Breast epithelium (tissue), 3 donors: ENCODE measurements at regions not wholly inside any gene's neighbourhood (a gene's known extent, or its start where the extent isn't known, plus 50 kb on each side); places are given as distances from the start of the nearest gene placed in this dataset.
"Not testable (repeated sequence)": the region's sequence is repeated elsewhere in the genome, so short reads cannot be mapped to it uniquely, and the experiment has no call there.

ENCODE experiments used
- POLR2A ChIP-seq: fragments of 450-650 bp; IDR thresholded peaks from one replicate; pipeline ENCODE4 v1.6.1; 2016; ENCODE audit warnings: antibody characterized with exemption, mild to moderate bottlenecking, moderate library complexity
- POLR2AphosphoS5 ChIP-seq, 3 donors: sonication (generic); formaldehyde crosslinking; IDR thresholded peaks; one replicate each; pipeline ENCODE4 v1.6.1; 2017; ENCODE audit warnings: antibody characterized with exemption in 3 of 3
- TF ChIP-seq, protein P1 (sequence below), 3 donors: fragments of 450-650 bp; IDR thresholded peaks; one replicate each; pipeline ENCODE4 v1.5.1; 2016 to 2017; ENCODE audit warnings: antibody characterized with exemption in 3 of 3, mild to moderate bottlenecking in 3 of 3, moderate library complexity in 3 of 3

DNA sequence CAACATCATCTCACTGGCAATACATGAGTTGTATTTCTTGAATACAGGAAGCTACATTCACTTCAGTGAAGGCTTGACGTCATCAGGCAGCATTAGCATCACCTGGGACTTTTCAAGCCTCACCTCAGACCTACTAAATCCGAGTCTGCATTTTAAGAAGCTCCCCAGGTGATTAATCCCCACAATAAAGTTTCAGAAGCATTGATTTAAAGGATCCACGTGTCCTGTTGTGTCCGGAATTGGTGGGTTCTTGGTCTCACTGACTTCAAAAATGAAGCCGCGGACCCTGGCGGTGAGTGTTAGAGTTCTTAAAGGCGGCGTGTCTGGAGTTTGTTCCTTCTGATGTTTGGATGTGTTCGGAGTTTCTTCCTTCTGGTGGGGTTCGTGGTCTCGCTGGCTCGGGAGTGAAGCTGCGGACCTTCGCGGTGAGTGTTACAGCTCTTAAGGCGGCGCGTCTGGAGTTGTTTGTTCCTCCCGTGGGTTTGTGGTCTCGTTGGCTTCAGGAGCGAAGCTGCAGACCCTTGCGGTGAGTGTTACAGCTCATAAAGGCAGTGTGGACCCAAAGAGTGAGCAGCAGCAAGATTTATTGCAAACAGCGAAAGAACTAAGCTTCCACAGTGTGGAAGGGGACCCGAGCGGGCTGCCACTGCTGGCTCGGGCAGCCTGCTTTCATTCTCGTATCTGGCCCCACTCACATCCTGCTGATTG, 121.3 kb upstream of the ANKH start:
- TF ChIP-seq, protein P1, sequence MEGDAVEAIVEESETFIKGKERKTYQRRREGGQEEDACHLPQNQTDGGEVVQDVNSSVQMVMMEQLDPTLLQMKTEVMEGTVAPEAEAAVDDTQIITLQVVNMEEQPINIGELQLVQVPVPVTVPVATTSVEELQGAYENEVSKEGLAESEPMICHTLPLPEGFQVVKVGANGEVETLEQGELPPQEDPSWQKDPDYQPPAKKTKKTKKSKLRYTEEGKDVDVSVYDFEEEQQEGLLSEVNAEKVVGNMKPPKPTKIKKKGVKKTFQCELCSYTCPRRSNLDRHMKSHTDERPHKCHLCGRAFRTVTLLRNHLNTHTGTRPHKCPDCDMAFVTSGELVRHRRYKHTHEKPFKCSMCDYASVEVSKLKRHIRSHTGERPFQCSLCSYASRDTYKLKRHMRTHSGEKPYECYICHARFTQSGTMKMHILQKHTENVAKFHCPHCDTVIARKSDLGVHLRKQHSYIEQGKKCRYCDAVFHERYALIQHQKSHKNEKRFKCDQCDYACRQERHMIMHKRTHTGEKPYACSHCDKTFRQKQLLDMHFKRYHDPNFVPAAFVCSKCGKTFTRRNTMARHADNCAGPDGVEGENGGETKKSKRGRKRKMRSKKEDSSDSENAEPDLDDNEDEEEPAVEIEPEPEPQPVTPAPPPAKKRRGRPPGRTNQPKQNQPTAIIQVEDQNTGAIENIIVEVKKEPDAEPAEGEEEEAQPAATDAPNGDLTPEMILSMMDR (IDR thresholded peaks at IDR 0.05), result not testable (repeated sequence)
- TF ChIP-seq POLR2A; POLR2AphosphoS5 (IDR thresholded peaks at IDR 0.05): not testable (repeated sequence)
